ENCODE measurements at regions not wholly inside any gene's neighbourhood (a gene's known extent, or its start where the extent isn't known, plus 50 kb on each side); places are given as distances from the start of the nearest gene placed in this dataset.
"Not testable (repeated sequence)": the region's sequence is repeated elsewhere in the genome, so short reads cannot be mapped to it uniquely, and the experiment has no call there.

DNA sequence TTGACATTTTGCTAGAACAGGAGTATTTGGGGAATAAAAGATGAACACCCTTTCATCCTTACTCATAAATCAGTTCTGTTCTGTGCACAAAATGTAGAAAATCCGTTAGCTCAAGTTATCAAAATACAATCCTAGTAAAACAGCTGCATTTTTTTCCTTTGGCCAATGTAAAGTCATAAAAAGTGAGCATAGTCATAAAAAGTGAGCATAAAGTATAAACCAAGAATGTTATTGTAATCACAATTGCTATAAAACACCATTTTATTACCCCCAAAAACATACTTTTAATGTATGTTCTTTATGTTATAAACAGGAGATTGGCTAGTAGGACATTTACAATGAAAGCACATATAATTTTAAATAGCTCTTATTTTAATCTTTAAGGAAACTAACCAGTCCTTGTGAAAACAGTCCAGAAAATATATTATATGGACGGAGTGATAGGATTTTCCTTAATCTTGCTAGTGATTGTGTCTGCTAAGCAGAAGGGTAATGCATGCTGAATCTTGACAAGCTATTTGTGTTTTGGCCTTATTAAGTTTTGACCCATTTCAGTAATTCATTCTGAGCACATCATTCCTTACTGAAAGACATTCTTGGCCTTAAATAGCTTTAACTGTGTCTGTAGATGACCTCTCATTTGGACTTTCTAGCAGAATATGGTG is 891.8 kb downstream of the DSC3 start:
- ChIA-PET CTCF (no interaction called here), POLR2A (ENCODE audit: low non-redundant PET) (no interaction called here)
- TF ChIP-seq, protein P1, sequence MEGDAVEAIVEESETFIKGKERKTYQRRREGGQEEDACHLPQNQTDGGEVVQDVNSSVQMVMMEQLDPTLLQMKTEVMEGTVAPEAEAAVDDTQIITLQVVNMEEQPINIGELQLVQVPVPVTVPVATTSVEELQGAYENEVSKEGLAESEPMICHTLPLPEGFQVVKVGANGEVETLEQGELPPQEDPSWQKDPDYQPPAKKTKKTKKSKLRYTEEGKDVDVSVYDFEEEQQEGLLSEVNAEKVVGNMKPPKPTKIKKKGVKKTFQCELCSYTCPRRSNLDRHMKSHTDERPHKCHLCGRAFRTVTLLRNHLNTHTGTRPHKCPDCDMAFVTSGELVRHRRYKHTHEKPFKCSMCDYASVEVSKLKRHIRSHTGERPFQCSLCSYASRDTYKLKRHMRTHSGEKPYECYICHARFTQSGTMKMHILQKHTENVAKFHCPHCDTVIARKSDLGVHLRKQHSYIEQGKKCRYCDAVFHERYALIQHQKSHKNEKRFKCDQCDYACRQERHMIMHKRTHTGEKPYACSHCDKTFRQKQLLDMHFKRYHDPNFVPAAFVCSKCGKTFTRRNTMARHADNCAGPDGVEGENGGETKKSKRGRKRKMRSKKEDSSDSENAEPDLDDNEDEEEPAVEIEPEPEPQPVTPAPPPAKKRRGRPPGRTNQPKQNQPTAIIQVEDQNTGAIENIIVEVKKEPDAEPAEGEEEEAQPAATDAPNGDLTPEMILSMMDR (conservative IDR thresholded peaks at IDR 0.05; ENCODE audit: low read depth, low read length), result no peak
- no peak for TF ChIP-seq EZH2 (IDR thresholded peaks at IDR 0.05; ENCODE audit: borderline replicate concordance, low read depth, low read length, poor library complexity, severe bottlenecking)
- H3K27me3 ChIP-seq (replicated peaks; ENCODE audit: insufficient read depth, low read depth, low read length, poor library complexity), result no peaks in the 10 kb centered on the region
- no peak overlapping the region for H3K4me3 ChIP-seq (ENCODE audit: low read depth, low read length, poor library complexity, severe bottlenecking)
- peaks cover 4% of the 10 kb centered on the region for H3K9me3 ChIP-seq (ENCODE audit: low read depth, low read length, poor library complexity, severe bottlenecking)
- no peak overlapping the region for H3K27ac ChIP-seq (ENCODE audit: low read depth, low read length, poor library complexity, severe bottlenecking)
- intact Hi-C loops (cut with micrococcal nuclease; ENCODE audit: unreplicated experiment), result no loop called here
- DNase-seq (ENCODE audit: low spot score), result no peak
- H3K36me3 ChIP-seq (ENCODE audit: insufficient read depth, low read length, poor library complexity, severe bottlenecking), result no peaks in the 10 kb centered on the region
- no peaks in the 10 kb centered on the region for H3K4me1 ChIP-seq (ENCODE audit: insufficient read depth, low read length, poor library complexity, severe bottlenecking)
- no TSS peak for BruUV-seq (replicated peaks)

DNA sequence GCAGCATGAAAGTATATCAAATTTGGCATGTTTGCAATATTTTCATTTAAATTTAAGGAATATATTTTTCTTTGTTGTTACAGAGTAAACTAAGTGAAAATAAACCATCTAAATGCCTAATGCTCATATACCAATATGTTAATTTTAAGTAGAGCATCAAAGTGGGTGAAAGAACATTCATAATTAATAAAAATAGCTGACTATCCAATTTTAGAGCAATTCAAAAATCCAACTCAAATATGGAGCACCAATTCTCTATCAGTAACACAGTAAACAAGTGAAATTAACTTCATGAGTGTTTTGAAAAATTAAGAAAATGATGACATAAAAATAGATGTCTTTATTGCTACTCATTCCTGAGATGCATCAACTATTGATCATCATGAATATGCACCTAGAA is 893.0 kb downstream of the DSC3 start:
- Histone ChIP-seq H3K4me3 (ENCODE audit: low read depth, low read length, poor library complexity, severe bottlenecking) (no peak overlapping the region), H3K27me3 (replicated peaks; ENCODE audit: insufficient read depth, low read depth, low read length, poor library complexity) (no peaks in the 10 kb centered on the region), H3K4me1 (ENCODE audit: insufficient read depth, low read length, poor library complexity, severe bottlenecking) (no peaks in the 10 kb centered on the region), H3K36me3 (ENCODE audit: insufficient read depth, low read length, poor library complexity, severe bottlenecking) (no peaks in the 10 kb centered on the region), H3K9me3 (ENCODE audit: low read depth, low read length, poor library complexity, severe bottlenecking) (peaks cover 4% of the 10 kb centered on the region), H3K27ac (ENCODE audit: low read depth, low read length, poor library complexity, severe bottlenecking) (no peak overlapping the region)
- ChIA-PET POLR2A (ENCODE audit: low non-redundant PET) (no interaction called here), CTCF (no interaction called here)
- no peak for DNase-seq (ENCODE audit: low spot score)
- no TSS peak for BruUV-seq (replicated peaks)
- TF ChIP-seq EZH2 (IDR thresholded peaks at IDR 0.05; ENCODE audit: borderline replicate concordance, low read depth, low read length, poor library complexity, severe bottlenecking), result no peak
- intact Hi-C loops (cut with micrococcal nuclease; ENCODE audit: unreplicated experiment), result no loop called here

DNA sequence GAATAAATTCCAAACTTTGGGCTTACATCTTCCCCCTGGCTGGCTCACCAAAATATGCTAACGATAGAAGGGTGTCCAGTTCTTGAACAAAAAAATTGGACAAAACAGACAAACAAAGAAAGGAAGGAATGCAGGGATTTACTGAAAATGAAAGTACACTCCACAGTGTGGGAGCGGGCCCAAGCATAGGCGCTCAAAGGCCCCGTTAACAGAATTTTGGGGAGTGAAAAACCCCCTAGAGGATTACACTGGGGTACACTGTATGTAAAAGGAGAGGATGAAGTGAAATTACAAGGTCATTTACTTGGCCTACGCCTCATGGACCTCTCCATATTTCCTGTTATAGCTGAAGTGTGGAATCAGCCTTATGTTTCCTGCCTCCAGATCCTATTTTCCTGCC is 899.7 kb downstream of the DSC3 start:
- no peak for DNase-seq (ENCODE audit: low spot score)
- Histone ChIP-seq H3K9me3 (ENCODE audit: low read depth, low read length, poor library complexity, severe bottlenecking) (peaks cover 7% of the 10 kb centered on the region), H3K4me1 (ENCODE audit: insufficient read depth, low read length, poor library complexity, severe bottlenecking) (no peaks in the 10 kb centered on the region), H3K36me3 (ENCODE audit: insufficient read depth, low read length, poor library complexity, severe bottlenecking) (no peaks in the 10 kb centered on the region), H3K27ac (ENCODE audit: low read depth, low read length, poor library complexity, severe bottlenecking) (no peak overlapping the region), H3K4me3 (ENCODE audit: low read depth, low read length, poor library complexity, severe bottlenecking) (no peak overlapping the region), H3K27me3 (replicated peaks; ENCODE audit: insufficient read depth, low read depth, low read length, poor library complexity) (no peaks in the 10 kb centered on the region)
- BruUV-seq (replicated peaks), result no TSS peak
- POLR2A ChIA-PET (ENCODE audit: low non-redundant PET), result no interaction called here
- intact Hi-C loops (cut with micrococcal nuclease; ENCODE audit: unreplicated experiment), result no loop called here
- CTCF ChIA-PET, result no interaction called here
- TF ChIP-seq, protein P1 (conservative IDR thresholded peaks at IDR 0.05; ENCODE audit: low read depth, low read length), result no peak
- no peak for TF ChIP-seq EZH2 (IDR thresholded peaks at IDR 0.05; ENCODE audit: borderline replicate concordance, low read depth, low read length, poor library complexity, severe bottlenecking)

DNA sequence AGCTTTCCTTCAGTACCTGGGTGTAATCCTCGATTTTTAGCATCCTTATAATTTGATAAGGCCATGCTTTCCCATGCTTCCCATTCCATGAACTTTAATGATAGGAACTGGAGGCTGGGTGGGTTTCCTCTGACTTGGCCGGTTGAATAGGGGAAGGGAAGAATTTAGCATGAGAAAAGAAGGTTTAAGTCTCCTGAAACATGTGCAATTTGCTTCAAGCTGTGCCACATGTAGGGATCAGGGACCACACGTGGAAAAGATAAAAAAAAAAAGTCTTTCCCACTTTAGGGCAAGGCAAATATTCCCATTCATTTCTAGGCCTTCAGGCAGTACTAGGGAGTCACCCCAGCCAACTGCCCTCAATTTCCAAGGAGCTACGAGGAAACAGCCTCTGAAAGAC is 900.3 kb downstream of the DSC3 start:
- Histone ChIP-seq H3K27ac (ENCODE audit: low read depth, low read length, poor library complexity, severe bottlenecking) (no peak overlapping the region), H3K4me3 (ENCODE audit: low read depth, low read length, poor library complexity, severe bottlenecking) (no peak overlapping the region), H3K9me3 (ENCODE audit: low read depth, low read length, poor library complexity, severe bottlenecking) (peaks cover 6% of the 10 kb centered on the region), H3K27me3 (replicated peaks; ENCODE audit: insufficient read depth, low read depth, low read length, poor library complexity) (no peaks in the 10 kb centered on the region), H3K4me1 (ENCODE audit: insufficient read depth, low read length, poor library complexity, severe bottlenecking) (no peaks in the 10 kb centered on the region), H3K36me3 (ENCODE audit: insufficient read depth, low read length, poor library complexity, severe bottlenecking) (no peaks in the 10 kb centered on the region)
- POLR2A ChIA-PET (ENCODE audit: low non-redundant PET), result no interaction called here
- TF ChIP-seq, protein P1 (conservative IDR thresholded peaks at IDR 0.05; ENCODE audit: low read depth, low read length), result no peak
- TF ChIP-seq EZH2 (IDR thresholded peaks at IDR 0.05; ENCODE audit: borderline replicate concordance, low read depth, low read length, poor library complexity, severe bottlenecking), result no peak
- BruUV-seq (replicated peaks), result no TSS peak
- DNase-seq (ENCODE audit: low spot score), result no peak
- intact Hi-C loops (cut with micrococcal nuclease; ENCODE audit: unreplicated experiment), result no loop called here
- CTCF ChIA-PET, result no interaction called here

DNA sequence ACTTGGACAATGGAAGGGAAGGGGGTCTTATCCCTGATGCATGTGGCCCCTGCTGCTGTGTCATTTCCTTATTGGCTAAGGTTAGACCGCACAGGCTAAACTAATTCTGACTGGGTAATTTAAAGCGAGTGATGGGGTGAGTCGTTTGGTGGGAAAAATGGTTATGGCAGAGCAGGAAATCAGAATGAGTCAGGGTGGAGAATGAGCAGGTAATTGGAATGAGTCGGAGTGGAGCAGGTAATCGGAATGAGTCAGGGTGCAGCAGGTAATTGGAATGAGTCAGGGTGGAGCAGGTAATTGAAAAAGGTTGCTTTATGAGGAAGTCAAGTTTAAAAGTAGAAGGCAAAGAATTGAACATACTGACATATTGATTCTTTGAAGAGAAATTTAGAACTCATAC is 901.0 kb downstream of the DSC3 start:
- H3K27ac ChIP-seq (ENCODE audit: low read depth, low read length, poor library complexity, severe bottlenecking); BruUV-seq (replicated peaks); H3K9me3 ChIP-seq (ENCODE audit: low read depth, low read length, poor library complexity, severe bottlenecking); H3K36me3 ChIP-seq (ENCODE audit: insufficient read depth, low read length, poor library complexity, severe bottlenecking); POLR2A ChIA-PET (ENCODE audit: low non-redundant PET); DNase-seq (ENCODE audit: low spot score); H3K4me3 ChIP-seq (ENCODE audit: low read depth, low read length, poor library complexity, severe bottlenecking); H3K27me3 ChIP-seq (replicated peaks; ENCODE audit: insufficient read depth, low read depth, low read length, poor library complexity); H3K4me1 ChIP-seq (ENCODE audit: insufficient read depth, low read length, poor library complexity, severe bottlenecking); intact Hi-C loops (cut with micrococcal nuclease; ENCODE audit: unreplicated experiment); CTCF ChIA-PET: not testable (repeated sequence)

All from A673 (cell line).